ENCODE measurements at regions not wholly inside any gene's neighbourhood (a gene's known extent, or its start where the extent isn't known, plus 50 kb on each side); places are given as distances from the start of the nearest gene placed in this dataset.

GRCh38 chr3:162897291-162897690, 1400.7 kb downstream of the OTOL1 start:
- Histone ChIP-seq H3K9ac (ENCODE audit: low read length) (no peak overlapping the region), H3K9me3 (ENCODE audit: control insufficient read depth, low read depth, low read length) (no peaks in the 10 kb centered on the region), H3K27ac (ENCODE audit: low read length) (no peak overlapping the region), H3K4me3 (ENCODE audit: low read length) (no peak overlapping the region), H3K36me3 (ENCODE audit: control insufficient read depth, low read depth, low read length) (no peaks in the 10 kb centered on the region), H3K27me3 (ENCODE audit: control insufficient read depth, insufficient read depth, low read length) (no peaks in the 10 kb centered on the region), H3K4me1 (ENCODE audit: control insufficient read depth, low read depth, low read length) (no peaks in the 10 kb centered on the region)

DNA sequence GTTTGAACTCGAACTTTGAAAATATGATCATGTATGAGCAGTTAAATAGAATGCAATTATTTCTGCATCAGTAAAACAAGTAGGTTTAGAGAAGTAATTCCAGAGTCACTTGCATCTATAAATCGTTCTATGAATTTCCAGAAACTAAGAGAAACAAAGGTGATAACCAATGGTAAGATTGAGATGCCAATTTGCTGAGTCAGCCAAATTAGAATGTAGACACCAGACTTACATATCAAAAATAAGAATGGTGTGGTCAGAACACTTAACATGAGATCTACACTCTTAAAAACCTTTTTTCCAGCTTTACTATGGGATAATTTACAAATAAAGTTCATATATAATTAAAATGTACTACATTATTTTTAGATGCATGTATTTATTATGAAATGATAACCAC, 1435.9 kb downstream of the OTOL1 start:
- no peak overlapping the region for H3K4me3 ChIP-seq (ENCODE audit: low read length)
- H3K27me3 ChIP-seq (ENCODE audit: control insufficient read depth, insufficient read depth, low read length): no peaks in the 10 kb centered on the region
- peaks cover 4% of the 10 kb centered on the region for H3K4me1 ChIP-seq (ENCODE audit: control insufficient read depth, low read depth, low read length)
- no peak overlapping the region for H3K27ac ChIP-seq (ENCODE audit: low read length)
- no peaks in the 10 kb centered on the region for H3K9me3 ChIP-seq (ENCODE audit: control insufficient read depth, low read depth, low read length)
- H3K9ac ChIP-seq (ENCODE audit: low read length): no peak overlapping the region
- no peaks in the 10 kb centered on the region for H3K36me3 ChIP-seq (ENCODE audit: control insufficient read depth, low read depth, low read length)

- no peaks in the 10 kb centered on the region for H3K36me3 ChIP-seq (ENCODE audit: control insufficient read depth, low read depth, low read length)
- H3K9me3 ChIP-seq (ENCODE audit: control insufficient read depth, low read depth, low read length): no peaks in the 10 kb centered on the region
- H3K9ac ChIP-seq (ENCODE audit: low read length): no peak overlapping the region
- peaks cover 4% of the 10 kb centered on the region for H3K4me1 ChIP-seq (ENCODE audit: control insufficient read depth, low read depth, low read length)
- no peaks in the 10 kb centered on the region for H3K27me3 ChIP-seq (ENCODE audit: control insufficient read depth, insufficient read depth, low read length)
- H3K4me3 ChIP-seq (ENCODE audit: low read length): no peak overlapping the region
- no peak overlapping the region for H3K27ac ChIP-seq (ENCODE audit: low read length)
Observed at GRCh38 chr3:162933656-162934055, 1437.0 kb downstream of the OTOL1 start.

DNA sequence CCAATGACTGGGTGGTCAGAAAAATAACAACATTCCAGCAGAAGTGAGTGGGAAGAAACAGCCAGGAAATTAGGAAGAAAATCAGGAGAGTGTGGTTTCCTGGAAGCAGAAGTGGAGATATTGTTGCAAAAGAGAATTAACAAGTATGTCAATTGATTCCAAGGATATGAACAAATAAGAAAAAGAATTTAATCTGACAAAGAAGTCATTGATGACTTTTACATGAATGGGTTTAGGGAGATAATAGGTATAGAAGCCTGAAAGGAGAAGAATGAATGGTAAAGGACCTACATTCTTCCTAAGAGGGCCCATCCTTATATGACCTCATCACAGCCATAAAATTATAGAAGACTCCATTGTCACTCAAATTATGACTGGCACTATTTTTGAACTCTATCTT, 1440.1 kb downstream of the OTOL1 start:
- H3K4me3 ChIP-seq (ENCODE audit: low read length): no peak overlapping the region

GRCh38 chr3:162938083-162938482, 1441.5 kb downstream of the OTOL1 start:
- Histone ChIP-seq H3K9me3 (ENCODE audit: control insufficient read depth, low read depth, low read length) (no peaks in the 10 kb centered on the region), H3K36me3 (ENCODE audit: control insufficient read depth, low read depth, low read length) (no peaks in the 10 kb centered on the region), H3K9ac (ENCODE audit: low read length) (no peak overlapping the region), H3K27ac (ENCODE audit: low read length) (no peak overlapping the region), H3K27me3 (ENCODE audit: control insufficient read depth, insufficient read depth, low read length) (no peaks in the 10 kb centered on the region), H3K4me3 (ENCODE audit: low read length) (no peak overlapping the region), H3K4me1 (ENCODE audit: control insufficient read depth, low read depth, low read length) (peaks cover 4% of the 10 kb centered on the region)

More for the DNA sequence above, 1440.1 kb downstream of the OTOL1 start:
- Histone ChIP-seq H3K9me3 (ENCODE audit: control insufficient read depth, low read depth, low read length) (no peaks in the 10 kb centered on the region), H3K36me3 (ENCODE audit: control insufficient read depth, low read depth, low read length) (no peaks in the 10 kb centered on the region), H3K27ac (ENCODE audit: low read length) (no peak overlapping the region), H3K9ac (ENCODE audit: low read length) (no peak overlapping the region), H3K4me1 (ENCODE audit: control insufficient read depth, low read depth, low read length) (peaks cover 4% of the 10 kb centered on the region), H3K27me3 (ENCODE audit: control insufficient read depth, insufficient read depth, low read length) (no peaks in the 10 kb centered on the region)

DNA sequence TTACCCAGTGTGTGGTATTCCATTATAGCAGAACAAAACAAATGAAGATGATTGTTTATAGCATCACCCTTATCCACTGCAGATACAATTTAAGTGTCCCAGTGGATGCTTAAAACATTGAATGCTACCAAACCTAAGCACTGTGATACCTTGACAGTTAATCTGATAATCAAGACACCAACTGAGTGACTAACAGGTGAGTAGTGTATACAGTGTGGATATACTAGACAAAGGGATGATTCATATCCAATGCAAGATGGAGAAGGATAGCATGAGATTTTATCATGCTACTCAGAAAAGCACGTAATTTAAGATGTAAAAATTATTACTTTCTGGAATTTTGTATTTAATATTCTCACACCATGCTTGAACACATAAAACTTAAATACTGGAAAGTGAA, 1449.0 kb downstream of the OTOL1 start:
- no peaks in the 10 kb centered on the region for H3K27me3 ChIP-seq (ENCODE audit: control insufficient read depth, insufficient read depth, low read length)
- no peak overlapping the region for H3K27ac ChIP-seq (ENCODE audit: low read length)
- no peak overlapping the region for H3K9ac ChIP-seq (ENCODE audit: low read length)
- no peaks in the 10 kb centered on the region for H3K36me3 ChIP-seq (ENCODE audit: control insufficient read depth, low read depth, low read length)
- no peaks in the 10 kb centered on the region for H3K4me1 ChIP-seq (ENCODE audit: control insufficient read depth, low read depth, low read length)
- no peak overlapping the region for H3K4me3 ChIP-seq (ENCODE audit: low read length)
- H3K9me3 ChIP-seq (ENCODE audit: control insufficient read depth, low read depth, low read length): no peaks in the 10 kb centered on the region

GRCh38 chr3:162956711-162957110, 1460.1 kb downstream of the OTOL1 start:
- Histone ChIP-seq H3K27me3 (ENCODE audit: control insufficient read depth, insufficient read depth, low read length) (no peaks in the 10 kb centered on the region), H3K4me1 (ENCODE audit: control insufficient read depth, low read depth, low read length) (no peaks in the 10 kb centered on the region), H3K27ac (ENCODE audit: low read length) (no peak overlapping the region), H3K9me3 (ENCODE audit: control insufficient read depth, low read depth, low read length) (no peaks in the 10 kb centered on the region), H3K4me3 (ENCODE audit: low read length) (no peak overlapping the region), H3K36me3 (ENCODE audit: control insufficient read depth, low read depth, low read length) (no peaks in the 10 kb centered on the region), H3K9ac (ENCODE audit: low read length) (no peak overlapping the region)

DNA sequence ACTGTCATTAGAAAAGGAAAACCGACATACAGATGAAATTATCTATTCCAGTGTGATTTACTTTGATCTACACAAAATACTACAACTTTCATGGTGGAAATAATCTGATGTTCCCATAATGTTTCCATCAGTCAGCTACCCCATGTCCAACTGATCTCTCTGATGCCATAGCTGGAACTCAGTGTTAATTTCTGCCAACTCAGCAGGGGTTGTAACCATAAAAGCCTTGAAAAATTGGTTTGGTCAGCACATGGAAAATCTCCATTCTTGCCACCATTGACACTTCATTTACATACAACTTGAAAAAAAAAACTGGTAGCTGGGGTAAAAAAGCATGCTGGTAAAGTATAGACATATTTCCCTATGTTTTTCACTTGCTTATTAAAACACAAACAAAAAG, 1463.7 kb downstream of the OTOL1 start:
- Histone ChIP-seq H3K4me1 (ENCODE audit: control insufficient read depth, low read depth, low read length) (no peaks in the 10 kb centered on the region), H3K9me3 (ENCODE audit: control insufficient read depth, low read depth, low read length) (no peaks in the 10 kb centered on the region), H3K9ac (ENCODE audit: low read length) (no peak overlapping the region), H3K27me3 (ENCODE audit: control insufficient read depth, insufficient read depth, low read length) (no peaks in the 10 kb centered on the region), H3K4me3 (ENCODE audit: low read length) (no peak overlapping the region), H3K27ac (ENCODE audit: low read length) (no peak overlapping the region), H3K36me3 (ENCODE audit: control insufficient read depth, low read depth, low read length) (no peaks in the 10 kb centered on the region)

DNA sequence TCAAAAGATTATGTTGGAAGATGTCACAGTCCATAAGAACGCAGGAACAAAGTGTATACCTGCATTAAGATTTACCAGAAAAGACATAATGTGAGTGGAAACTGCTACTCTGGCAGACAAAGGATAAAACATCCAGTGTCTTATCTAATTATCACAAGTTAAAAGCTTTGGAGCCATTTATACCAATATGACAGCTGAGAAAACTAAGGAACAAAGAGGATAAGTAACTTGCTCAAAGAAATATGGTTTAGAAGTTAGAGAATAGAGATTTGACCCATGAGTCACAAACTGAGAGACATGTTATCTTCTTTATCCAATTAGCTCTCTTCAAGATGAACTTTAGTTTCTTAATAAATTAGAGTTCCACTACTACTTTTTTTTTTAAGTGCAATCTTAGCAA, 1473.7 kb downstream of the OTOL1 start:
- H3K9me3 ChIP-seq (ENCODE audit: control insufficient read depth, low read depth, low read length): peaks cover 3% of the 10 kb centered on the region

GRCh38 chr3:162971715-162972114, 1475.1 kb downstream of the OTOL1 start:
- Histone ChIP-seq H3K4me3 (ENCODE audit: low read length) (no peak overlapping the region), H3K27me3 (ENCODE audit: control insufficient read depth, insufficient read depth, low read length) (no peaks in the 10 kb centered on the region), H3K9ac (ENCODE audit: low read length) (no peak overlapping the region), H3K9me3 (ENCODE audit: control insufficient read depth, low read depth, low read length) (no peaks in the 10 kb centered on the region), H3K4me1 (ENCODE audit: control insufficient read depth, low read depth, low read length) (no peaks in the 10 kb centered on the region), H3K27ac (ENCODE audit: low read length) (no peak overlapping the region), H3K36me3 (ENCODE audit: control insufficient read depth, low read depth, low read length) (no peaks in the 10 kb centered on the region)

More for the DNA sequence above, 1473.7 kb downstream of the OTOL1 start:
- Histone ChIP-seq H3K27ac (ENCODE audit: low read length) (no peak overlapping the region), H3K9ac (ENCODE audit: low read length) (no peak overlapping the region), H3K4me3 (ENCODE audit: low read length) (no peak overlapping the region), H3K27me3 (ENCODE audit: control insufficient read depth, insufficient read depth, low read length) (no peaks in the 10 kb centered on the region), H3K36me3 (ENCODE audit: control insufficient read depth, low read depth, low read length) (no peaks in the 10 kb centered on the region), H3K4me1 (ENCODE audit: control insufficient read depth, low read depth, low read length) (no peaks in the 10 kb centered on the region)

- Histone ChIP-seq H3K9ac (ENCODE audit: low read length) (no peak overlapping the region), H3K36me3 (ENCODE audit: control insufficient read depth, low read depth, low read length) (no peaks in the 10 kb centered on the region), H3K27me3 (ENCODE audit: control insufficient read depth, insufficient read depth, low read length) (no peaks in the 10 kb centered on the region), H3K4me1 (ENCODE audit: control insufficient read depth, low read depth, low read length) (no peaks in the 10 kb centered on the region), H3K9me3 (ENCODE audit: control insufficient read depth, low read depth, low read length) (no peaks in the 10 kb centered on the region), H3K4me3 (ENCODE audit: low read length) (no peak overlapping the region), H3K27ac (ENCODE audit: low read length) (no peak overlapping the region)
Observed at GRCh38 chr3:162973428-162973917, 1476.9 kb downstream of the OTOL1 start.

- H3K27me3 ChIP-seq (ENCODE audit: control insufficient read depth, insufficient read depth, low read length): no peaks in the 10 kb centered on the region
- H3K4me1 ChIP-seq (ENCODE audit: control insufficient read depth, low read depth, low read length): no peaks in the 10 kb centered on the region
- no peak overlapping the region for H3K9ac ChIP-seq (ENCODE audit: low read length)
- H3K4me3 ChIP-seq (ENCODE audit: low read length): no peak overlapping the region
- H3K36me3 ChIP-seq (ENCODE audit: control insufficient read depth, low read depth, low read length): no peaks in the 10 kb centered on the region
- H3K9me3 ChIP-seq (ENCODE audit: control insufficient read depth, low read depth, low read length): no peaks in the 10 kb centered on the region
- no peak overlapping the region for H3K27ac ChIP-seq (ENCODE audit: low read length)
Observed at GRCh38 chr3:162978136-162978535, 1481.5 kb downstream of the OTOL1 start.

Measured in iPS-18a (cell line).